OCI-LY1 (cell line): ENCODE measurements at regions not wholly inside any gene's neighbourhood (a gene's known extent, or its start where the extent isn't known, plus 50 kb on each side); places are given as distances from the start of the nearest gene placed in this dataset.

ENCODE experiments used
- CTCF ChIP-seq: fragments of 200-600 bp; sonication (generic), shearing (Covaris generic); IDR thresholded peaks from 2 replicates; pipeline ENCODE4 v1.5.1; 2017; ENCODE audit warnings: mild to moderate bottlenecking, antibody characterized with exemption, low read length, moderate library complexity, mixed read lengths
- EZH2 ChIP-seq: fragments of 200-600 bp; sonication (generic), shearing (Covaris generic); IDR thresholded peaks from 2 replicates; pipeline ENCODE4 v1.8.0; 2017; ENCODE audit warnings: borderline replicate concordance, mixed run types, mild to moderate bottlenecking, antibody characterized with exemption, low read length, moderate library complexity, mixed read lengths

- no peak for TF ChIP-seq CTCF
- TF ChIP-seq EZH2: no peak
Measured at GRCh38 chr6:43984442-43985321, 142.6 kb downstream of the MRPL14 start.
